Stimulated activated CD4-positive, alpha-beta T cell treated with anti-CD3 and anti-CD28 coated beads, TNF-alpha, amount 100 ng/mL, for 1 hour (primary cell): ENCODE measurements at regions not wholly inside any gene's neighbourhood (a gene's known extent, or its start where the extent isn't known, plus 50 kb on each side); places are given as distances from the start of the nearest gene placed in this dataset.

Experiments
- DNase-seq, 3 donors: peaks; one replicate each; pipeline ENCODE4 v3.0.0-alpha.2; 2020; ENCODE audit warnings: low read depth in 3 of 3, low spot score in 1 of 3

DNA sequence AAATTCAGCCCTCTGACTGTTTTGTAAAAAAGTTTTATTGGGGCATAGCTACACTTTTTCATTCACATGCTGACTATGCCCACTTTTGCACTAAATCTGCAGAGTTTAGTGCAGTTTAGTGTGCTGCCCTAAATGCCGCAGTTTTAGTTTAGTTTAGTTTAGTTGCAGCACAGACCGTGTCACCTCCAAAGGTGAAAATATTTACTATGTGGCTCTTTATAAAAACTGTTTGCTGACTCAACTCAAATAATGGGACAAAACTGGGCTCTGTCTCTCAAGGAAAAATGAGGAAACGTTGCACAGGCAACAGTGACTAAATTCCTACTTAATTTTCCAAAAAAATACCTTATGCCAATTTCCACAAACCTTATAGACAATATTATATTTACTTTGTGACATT is 314.2 kb downstream of the C4orf33 start:
- DNase-seq: no peak

GRCh38 chr4:129415004-129415403 is 319.1 kb downstream of the C4orf33 start:
- no peak for DNase-seq

GRCh38 chr4:129420637-129421036 is 324.7 kb downstream of the C4orf33 start:
- DNase-seq: no peak

- DNase-seq: no peak
Measured at GRCh38 chr4:129422277-129422676, 326.3 kb downstream of the C4orf33 start.

DNA sequence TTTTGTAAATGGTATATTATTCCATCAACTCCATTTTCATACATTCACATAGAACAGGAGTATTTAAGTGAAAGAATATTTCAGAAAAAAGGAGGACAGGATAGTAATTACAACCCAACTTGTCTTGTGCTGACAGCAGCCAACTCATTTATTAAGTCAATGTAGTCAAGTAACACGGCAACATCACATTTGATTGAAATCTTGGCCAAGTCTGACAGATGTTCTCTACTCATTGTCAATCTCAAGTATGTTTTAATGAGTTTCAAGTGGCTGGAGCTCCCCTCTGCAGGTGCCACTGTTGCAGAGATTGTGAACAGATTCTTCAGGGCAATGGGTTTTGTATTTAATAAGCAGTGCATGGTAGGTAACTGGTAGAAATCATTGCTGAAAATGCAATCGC is 332.5 kb downstream of the C4orf33 start:
- no peak for DNase-seq

- no peak for DNase-seq
Measured at GRCh38 chr4:129429581-129430320, 333.8 kb downstream of the C4orf33 start.

GRCh38 chr4:129437347-129437746 is 341.4 kb downstream of the C4orf33 start:
- DNase-seq: no peak

GRCh38 chr4:129438456-129438981 is 342.6 kb downstream of the C4orf33 start:
- DNase-seq: no peak

- DNase-seq: no peak
Measured at GRCh38 chr4:129446074-129446473, 350.1 kb downstream of the C4orf33 start.

GRCh38 chr4:129453524-129454200 is 357.7 kb downstream of the C4orf33 start:
- DNase-seq: no peak

GRCh38 chr4:129455482-129455881 is 359.5 kb downstream of the C4orf33 start:
- no peak for DNase-seq

GRCh38 chr4:129468624-129469023 is 372.7 kb downstream of the C4orf33 start:
- DNase-seq: no peak

DNA sequence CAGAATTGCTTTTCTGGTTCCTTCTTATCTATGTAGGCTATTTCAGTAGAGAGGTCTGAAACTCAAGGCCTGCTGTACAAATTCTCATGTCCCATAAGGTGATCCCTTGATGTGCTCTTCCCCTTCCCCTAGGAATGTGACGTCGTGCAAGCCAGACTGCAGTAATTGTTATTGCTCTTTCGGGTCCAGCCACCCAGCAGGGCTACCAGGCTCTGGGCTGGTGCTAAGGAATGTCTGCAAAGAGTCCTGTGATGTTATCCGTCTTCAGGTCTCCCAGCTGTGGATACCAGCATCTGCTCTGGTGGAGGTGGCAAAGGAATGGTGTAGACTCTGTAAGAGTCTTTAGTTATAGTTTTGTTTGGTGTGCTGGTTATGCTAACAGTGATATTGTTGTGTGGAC is 378.7 kb downstream of the C4orf33 start:
- no peak for DNase-seq

DNA sequence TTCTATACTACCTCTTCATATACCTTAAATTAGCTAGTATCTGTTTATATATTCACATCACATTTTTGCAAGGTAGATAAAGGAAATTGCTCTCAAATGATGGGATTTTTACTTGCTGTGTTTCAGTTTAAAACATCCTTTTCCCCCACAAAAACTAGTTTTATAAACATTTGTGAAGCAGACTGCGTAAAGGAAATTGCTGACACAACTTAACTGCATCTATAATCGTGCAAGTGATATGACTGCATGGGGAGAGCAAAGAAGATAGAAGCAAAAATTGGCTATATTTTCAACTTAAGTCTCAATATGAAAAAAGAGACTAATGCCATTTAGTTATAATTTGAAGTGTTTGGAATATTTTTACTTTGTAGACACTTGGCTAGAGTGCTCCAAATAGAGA is 385.2 kb downstream of the C4orf33 start:
- DNase-seq: no peak

GRCh38 chr4:129488427-129488826 is 392.5 kb downstream of the C4orf33 start:
- no peak for DNase-seq

- DNase-seq: no peak
Measured at GRCh38 chr4:129490516-129490915, 394.6 kb downstream of the C4orf33 start.

GRCh38 chr4:129498626-129499025 is 402.7 kb downstream of the C4orf33 start:
- no peak for DNase-seq

DNA sequence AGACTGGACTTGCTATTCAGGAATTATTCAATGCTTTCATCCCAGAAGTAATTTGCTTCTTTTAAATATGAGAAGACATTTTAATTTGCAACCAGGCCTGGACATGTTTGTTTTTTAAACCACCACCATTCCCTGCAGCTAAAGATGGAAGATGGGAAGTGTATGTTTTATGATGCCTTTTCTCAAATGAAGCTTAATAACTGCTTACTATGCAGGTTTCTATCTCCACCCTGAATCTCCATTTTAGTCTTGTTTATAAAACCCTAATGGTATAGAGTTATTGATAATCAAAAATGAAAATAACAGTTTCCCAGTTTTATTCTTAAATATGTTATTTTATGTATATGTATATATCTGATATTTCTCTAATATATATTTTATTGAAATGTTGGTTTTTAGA is 418.9 kb downstream of the C4orf33 start:
- no peak for DNase-seq

DNA sequence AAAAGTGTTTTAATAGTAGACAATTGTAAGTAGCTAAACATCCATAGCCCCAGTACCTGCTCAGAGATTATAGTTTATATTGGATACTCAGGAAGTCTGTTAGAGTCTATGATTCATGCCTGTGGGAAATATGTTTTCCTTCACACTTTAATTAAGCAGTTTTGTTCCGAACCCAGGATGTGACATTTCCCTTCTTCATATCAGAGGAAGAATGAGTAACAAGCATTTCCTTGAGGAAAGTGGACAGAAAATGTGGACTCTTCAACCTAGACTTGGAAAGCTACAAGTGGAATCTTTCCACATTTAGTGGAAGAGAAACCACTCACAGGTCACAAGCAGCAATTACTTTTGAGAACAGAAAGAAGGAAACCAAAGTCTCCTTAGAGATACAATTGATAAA is 419.4 kb downstream of the C4orf33 start:
- no peak for DNase-seq

- DNase-seq: no peak
Measured at GRCh38 chr4:129526812-129527211, 430.9 kb downstream of the C4orf33 start.

DNA sequence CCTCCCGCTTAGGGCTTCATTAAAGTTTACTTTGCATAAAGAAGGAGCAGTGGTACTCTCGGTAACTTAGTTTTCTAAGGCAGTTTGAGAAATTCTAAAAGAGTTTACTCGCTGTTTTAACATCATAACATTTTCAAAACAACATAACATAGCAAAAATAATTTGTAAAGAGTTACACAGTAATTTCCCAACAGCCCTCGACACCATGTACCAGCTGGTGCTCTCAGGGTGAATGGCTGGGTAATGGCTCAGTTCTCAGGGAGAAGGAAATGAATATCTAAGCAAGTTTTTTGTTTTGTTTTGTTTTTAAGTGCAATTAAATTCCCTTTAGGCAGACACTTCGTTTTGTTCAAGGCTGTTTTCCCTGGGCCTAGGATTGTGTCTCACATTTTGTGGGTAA is 435.3 kb downstream of the C4orf33 start:
- DNase-seq: no peak

GRCh38 chr4:129532573-129532972 is 436.6 kb downstream of the C4orf33 start:
- no peak for DNase-seq

DNA sequence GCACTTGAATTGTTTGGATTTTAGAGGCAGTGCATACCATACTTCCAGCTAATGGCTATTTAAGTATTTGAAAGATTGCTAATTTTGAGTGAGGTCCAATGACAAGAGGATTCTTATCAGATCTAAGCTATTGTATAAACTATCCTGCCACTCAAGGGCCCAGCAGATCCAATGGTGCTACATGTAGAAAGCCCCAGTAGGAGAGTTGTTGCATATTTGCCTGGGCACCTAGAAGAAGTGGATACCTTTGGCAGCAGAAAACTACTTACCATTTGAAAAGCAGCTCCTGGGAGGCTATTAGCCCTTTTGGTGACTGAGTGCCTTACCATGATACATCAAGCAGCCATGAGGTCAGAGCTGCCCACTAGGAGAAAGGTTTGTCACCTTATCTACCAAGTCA is 447.3 kb downstream of the C4orf33 start:
- no peak for DNase-seq
